Inferior parietal cortex (tissue), 1 donor: ENCODE measurements at regions not wholly inside any gene's neighbourhood (a gene's known extent, or its start where the extent isn't known, plus 50 kb on each side); places are given as distances from the start of the nearest gene placed in this dataset.

Experiments used
- DNase-seq: peaks from one replicate; pipeline ENCODE4 v3.0.0-alpha.2; 2016; ENCODE audit errors: extremely low spot score

DNA sequence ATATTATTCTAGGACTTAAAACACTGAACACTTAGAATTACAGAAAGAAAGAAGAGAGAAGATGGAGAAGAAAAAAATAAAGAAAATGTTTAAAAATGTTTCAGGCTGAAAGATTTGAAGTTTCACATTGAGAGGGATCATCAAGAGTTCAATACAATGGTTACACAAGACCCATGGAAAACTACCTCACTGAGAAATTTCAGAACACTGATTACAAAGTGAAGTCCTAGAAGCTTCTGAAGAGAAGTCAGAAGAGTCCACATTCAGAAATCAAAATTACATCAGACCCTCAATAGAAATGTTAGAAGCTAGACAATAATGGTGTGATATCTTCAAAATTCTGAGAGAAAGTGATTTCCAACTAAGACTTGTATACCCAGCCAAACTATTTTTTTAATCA is 196.1 kb downstream of the MACC1 start:
- no peak for DNase-seq

DNA sequence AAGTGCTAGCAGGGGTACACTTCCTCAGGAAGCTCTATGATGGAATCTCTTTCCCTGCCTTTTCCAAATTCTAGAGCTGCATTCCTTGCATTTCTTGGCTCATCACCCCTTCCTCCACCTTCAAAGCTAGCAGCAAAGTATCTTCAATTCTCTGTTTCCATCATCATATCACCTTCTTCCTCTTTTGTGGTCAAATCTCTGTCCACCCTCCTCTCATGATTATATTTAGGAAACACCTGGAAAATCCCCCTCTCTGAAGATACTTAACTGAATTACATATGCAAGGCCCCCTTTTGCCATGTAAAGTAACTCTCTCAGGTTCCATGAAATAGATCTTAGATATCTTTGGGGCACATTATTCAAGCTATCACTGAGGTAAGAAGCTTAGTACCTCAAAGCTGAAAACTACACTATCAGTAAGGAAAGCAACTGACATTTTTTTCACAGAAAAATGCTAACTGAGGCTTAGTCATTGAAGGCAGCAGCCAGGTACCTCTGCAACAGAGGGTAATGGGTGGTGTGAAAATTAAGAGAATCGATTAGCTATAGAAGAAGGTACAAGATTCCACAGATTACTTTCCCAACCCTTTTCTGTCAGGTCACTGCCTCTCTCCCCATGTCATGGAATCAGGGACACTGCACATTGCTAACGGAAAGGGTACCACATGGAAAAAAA is 197.3 kb downstream of the MACC1 start:
- no peak for DNase-seq

DNA sequence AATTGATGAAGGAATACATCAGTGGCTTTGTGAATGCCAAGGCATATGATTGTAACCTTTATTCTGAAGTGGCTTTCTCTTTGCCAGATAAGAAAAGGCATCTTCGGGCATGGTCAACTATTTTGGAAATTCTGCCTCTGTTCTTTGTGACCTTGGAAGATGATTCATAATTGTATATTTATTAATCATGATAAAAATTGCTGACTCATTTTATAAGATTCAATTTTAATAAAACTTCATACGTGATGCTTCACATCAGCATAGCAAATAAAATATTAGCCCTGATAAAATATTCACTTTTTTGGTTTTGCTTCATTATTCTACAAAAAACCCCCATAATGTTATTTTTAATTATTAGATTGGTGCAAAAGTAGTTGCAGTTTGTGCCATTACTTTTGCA is 200.5 kb downstream of the MACC1 start:
- no peak for DNase-seq

DNA sequence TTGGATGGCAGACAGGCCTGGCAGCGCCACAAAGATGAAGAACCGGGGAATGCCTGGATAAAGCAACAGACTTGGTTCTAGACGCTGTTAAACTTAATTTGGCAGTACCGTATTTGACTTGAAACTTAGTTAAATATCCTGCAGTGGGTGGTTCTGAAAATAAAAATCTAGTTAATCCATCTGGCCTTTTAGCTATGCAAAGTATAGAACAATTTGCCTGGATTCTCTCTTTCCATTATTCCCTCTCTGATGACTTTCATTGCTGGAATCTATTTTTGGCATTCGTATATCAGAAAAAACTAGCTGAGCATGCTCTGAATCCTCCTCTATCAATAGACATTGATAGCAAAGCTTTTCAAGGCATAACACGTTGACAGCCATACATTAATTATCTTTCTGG is 203.6 kb downstream of the MACC1 start:
- no peak for DNase-seq

DNA sequence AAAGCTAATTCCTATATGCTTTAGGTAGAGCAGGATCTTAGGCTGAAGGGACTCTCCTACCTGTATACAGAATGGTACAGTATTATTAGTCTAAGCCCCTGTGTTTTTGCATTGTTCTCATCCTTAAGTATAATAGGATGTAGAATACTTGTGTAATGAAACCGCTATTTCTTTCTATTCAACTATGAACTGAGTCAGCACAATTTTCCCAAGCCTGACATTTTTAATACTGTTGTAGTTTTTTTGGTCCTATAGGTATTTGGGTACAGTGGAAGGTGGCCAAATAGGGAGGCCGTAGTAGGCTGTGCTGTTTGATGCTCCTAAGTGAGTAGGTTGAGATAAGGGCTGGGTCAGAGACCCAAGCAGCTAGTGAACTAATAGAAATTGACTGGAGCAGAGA is 205.1 kb downstream of the MACC1 start:
- no peak for DNase-seq

DNA sequence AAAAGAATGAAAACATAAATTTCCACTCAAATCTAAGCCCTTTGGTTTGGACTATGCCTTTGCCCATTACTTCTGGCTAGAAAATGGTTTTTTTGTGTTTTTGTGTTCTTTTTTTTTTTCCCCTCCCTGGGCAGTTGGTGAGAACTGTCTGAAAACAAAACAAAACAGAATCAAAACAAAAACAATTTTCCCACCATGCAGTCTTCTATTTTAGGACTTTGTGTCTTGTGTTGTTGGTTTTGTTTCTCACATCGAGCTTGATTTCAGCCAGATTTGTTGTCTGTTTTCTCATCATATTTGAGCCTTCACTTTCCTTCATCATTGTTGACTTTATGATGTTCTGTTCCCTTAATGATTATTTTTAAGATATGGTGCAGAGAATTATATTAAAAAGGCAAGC is 206.3 kb downstream of the MACC1 start:
- DNase-seq = no peak

DNA sequence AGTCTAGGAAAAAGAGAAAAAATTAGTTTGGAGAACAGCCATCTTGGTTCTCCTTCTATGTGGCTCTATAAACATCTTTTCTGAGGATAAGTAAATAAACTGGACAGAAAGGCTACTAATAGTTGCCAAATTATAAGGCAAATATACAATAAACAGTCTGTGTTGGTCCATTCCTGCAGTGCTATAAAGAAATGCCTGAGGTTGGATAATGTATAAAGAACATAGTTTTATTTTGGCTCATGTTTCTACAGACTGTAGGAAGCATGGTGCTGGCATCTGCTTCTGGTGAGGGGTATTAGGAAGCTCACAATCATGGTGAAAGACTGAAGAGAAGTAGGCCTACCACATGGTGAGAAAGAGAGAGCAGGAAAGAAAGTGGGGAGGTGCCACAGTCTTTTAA is 209.7 kb downstream of the MACC1 start:
- DNase-seq = no peak

DNA sequence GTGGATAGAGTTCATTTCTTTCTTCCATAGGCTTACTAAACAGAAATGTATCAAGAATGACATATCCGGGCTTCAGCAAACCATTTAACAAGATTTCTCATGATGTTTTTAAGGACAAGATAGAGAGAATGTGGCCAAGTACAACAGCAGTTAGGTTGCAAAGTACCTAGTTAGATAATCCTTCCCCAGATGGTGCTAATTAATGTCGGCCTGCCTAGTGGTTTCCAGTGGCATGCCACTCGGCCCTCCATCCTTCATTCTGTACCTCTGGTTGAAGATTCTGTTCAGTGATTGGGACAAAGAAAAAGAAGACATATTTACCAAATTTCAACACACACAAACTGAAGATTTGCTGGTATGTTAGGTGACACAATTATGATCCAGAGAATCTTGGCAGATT is 212.1 kb downstream of the MACC1 start:
- DNase-seq = no peak

DNA sequence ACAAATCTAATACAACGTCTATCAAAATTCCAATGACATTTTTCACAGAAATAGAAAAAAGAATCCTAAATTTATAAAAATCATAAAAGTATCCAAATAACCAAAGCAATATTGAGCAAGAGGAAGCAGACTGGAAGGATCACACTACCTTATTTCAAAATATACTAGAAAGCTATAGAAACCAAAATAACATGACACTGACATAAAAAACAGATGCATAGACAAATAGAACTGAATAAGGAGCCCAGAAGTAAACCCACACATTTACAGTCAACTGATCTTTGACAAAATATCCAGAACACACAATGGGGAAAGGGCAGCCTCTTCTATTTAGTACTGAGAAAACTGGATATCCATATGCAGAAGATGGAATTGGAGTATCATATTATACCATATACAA is 217.5 kb downstream of the MACC1 start:
- no peak for DNase-seq

DNA sequence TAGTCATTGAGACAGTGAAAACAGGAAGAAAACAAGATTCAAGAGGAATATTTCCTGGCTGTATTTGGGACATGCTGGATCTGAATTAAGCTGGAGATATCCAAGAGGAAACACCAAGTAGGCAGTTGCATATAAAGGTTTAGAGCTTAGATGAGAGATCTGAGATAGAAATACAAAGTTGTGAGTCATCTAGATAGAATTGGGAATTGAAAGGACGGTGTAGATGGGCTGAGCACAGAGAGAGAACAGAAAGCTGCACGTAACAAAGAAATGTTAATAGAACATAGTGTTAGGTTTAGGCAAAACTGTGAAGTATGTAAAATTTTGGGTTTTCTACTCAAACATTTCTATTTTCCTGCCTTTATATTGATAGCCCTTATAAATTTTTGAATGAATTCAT is 218.5 kb upstream of the TMEM196 start:
- no peak for DNase-seq

DNA sequence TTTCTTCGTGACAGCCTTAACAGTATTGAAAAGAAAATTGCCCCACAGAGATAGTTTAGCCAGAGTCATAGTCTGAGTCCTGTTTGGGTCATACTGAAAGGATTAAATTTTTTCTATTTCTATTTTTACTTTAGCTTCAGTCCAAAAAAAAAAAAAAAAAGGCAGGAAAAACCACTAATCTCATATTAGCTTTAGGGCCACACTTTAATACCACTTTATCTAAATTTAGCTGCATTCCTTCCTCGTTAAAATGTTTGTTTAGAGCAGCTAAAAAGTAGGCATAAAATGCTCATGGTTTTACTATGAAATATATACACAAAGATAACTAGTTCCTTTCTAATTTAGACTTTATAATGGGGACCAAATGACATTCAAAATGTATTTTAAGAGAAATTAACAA is 216.5 kb upstream of the TMEM196 start:
- no peak for DNase-seq

DNA sequence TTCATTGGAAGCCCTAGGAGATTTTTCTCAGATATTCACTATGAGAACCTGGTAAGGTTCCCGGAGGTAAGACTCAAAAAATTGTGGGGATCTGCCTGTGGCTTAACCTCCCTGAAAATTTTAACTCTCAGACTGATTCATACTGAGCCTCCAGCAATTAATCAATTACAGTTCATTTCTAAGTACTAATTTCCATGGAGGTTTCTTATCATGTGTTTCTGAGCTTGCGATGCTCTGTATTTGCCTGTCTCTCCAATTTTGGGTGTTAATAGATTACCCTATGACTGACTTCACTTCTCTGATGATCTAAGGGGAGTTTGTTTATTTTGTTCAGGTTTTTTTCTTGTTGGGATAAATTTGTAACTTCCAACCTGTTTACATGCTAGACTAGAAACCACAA is 215.4 kb upstream of the TMEM196 start:
- DNase-seq = no peak

DNA sequence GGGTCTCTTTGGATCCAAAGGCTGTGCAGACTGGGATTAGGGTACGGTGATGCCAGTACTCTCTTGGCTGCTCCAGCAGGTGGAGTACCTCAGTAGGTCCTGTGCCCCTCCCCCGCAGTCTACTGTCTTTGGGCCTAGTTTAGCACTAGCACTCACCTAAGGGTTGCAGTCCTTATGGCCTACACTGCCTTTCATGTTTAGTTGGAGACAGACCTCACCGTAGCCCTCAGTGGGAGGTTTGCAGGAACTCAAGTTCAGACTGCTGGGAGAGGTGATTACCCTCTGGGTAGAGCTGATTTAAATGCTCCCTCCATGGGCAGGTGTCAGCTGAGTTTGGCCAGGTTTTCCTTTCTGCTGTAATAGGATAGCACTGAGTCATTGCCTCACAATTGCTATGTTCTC is 210.8 kb upstream of the TMEM196 start:
- DNase-seq = no peak

DNA sequence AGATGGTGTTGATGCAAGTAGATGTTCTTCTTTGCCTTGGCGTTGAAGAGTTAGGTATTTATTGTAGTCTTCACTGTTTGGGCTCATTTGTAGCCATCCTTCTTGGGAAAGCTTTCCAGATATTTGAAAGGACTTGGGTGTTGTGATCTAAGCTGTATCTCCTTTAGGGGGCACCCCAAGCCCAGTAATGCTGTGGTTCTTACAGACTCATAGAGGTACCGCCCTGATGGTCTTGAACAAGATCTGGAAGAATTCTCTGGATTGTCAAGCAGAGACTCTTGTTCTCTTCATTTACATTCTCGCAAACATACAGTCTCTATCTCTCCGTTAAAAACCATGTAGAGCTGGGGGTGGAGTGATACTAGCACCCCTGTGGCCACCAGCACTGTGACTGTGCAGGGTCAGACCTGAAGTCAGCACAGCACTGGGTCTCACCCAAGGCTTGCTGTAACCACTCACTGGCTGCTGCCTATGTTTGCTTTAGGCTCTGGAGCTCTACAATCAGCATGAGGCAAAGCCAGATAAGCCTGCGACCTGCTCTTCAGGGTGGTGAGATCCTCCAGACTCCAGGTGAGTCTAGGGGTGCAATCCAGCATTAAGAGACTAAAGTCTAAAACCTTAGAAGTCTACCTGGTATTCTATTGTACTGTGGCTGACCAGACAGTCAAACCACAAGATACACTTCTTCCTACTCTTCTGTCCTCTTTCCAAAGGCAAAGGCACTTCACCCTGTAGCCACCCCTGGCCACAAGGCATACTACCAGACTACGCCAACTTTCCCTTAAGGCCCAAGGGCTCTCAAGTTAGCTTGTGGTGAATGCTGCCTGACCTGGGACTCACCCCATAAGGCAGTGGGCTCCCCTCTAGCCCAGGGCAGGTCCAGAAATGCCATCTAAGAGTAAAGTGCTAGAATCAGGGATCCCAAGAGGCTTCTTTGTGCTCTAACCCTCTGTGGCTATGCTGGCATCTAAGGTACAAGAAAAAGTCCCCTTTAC is 209.7 kb upstream of the TMEM196 start:
- DNase-seq = no peak

DNA sequence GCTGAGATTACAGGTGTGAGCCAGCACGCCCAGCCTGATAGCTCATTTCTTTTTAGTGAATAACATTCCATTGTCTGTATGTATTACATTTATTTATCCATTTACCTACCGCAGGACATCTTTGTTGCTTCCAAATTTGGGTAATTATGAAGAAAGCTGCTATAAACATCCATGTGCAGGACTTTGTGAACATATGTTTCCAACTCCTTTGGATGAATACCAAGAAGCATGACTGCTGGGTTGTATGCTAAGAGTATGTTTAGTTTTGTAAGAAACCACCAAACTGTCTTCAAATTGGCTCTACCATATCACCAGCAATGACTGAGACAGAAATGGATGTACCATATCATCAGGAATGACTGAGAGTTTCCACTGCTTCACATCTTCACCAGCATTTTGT is 200.2 kb upstream of the TMEM196 start:
- DNase-seq = no peak

DNA sequence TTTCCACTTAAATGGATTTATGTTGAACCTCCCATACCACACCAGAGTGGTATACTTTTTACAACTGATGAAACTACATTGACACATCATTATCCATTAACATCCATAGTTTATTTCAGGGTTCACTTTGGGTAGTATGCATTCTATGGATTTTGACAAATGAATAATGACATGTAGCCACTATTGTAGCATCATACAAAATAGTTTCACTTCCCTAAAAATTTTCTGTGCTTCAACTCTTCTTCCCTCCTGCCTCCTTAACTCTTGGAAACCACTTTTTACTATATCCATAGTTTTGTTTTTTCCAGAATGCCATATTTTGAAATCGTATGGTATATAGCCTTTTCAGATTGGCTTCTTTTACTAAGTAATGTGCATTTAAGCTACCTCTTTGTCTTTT is 199.5 kb upstream of the TMEM196 start:
- DNase-seq = no peak

DNA sequence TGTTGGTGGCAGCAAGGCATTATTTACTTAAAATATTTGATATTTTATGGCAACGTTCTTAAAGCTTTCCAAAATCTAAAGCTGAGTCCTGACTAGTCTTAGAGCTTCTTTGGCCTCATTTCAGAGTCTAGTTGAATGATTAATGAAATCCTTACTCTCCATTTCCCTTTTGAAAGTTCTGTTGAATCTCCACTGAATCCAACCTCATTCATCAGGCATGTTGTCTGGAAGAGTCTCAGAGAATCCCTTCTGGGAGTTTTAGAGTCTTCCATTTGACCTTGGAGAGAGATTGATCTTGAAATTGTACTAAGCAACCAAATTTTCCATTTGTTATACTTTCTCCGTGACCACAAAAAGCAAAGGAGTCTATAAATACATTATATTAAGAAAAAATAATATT is 198.5 kb upstream of the TMEM196 start:
- no peak for DNase-seq

DNA sequence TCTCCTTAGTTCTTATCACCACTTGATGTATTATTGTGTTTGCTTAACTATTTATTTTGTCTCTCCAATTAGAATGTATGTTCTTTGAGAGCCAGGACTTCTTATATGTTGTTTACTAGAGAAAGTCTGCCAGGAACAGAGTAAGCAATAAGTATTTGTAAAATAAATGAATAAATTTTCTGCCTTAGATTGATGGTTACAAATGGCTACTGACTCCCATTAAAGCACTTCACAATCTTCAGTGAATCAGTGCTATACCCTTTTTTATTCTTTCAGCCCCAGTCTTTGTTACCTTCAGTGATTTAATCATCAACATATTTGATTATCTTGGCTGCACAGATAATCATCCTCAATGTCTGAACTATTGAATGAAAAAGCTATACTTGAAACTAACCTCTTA is 197.1 kb upstream of the TMEM196 start:
- no peak for DNase-seq

DNA sequence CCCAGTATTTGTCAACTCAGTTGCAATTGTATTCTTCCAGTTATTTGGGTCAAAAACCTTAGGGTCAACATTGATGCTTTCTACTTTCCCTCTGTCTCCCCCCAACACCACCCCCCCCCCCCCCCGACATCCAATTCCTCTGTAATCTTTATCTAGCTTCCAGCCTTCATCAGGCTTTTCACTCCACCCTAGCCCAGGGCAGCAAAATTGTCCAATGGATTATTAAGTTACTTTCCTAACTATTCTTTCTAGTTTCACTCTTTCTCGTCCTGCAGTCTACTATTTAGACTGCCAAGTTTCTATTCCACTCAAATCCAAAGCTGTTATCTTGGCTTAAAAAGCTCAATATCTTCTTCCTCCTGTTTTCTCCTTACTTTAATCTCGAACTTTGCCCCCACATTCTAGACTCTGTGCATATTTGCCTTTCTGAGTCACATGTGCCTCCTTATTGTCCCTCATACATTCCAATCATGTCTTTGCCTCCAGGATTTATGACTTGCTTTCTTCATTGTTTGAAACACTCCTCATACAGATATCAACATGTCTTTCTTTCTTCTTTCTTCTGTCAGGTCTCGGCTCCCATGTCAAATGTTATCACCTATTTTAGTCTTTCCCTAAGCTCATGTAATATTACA is 196.6 kb upstream of the TMEM196 start:
- DNase-seq = no peak

DNA sequence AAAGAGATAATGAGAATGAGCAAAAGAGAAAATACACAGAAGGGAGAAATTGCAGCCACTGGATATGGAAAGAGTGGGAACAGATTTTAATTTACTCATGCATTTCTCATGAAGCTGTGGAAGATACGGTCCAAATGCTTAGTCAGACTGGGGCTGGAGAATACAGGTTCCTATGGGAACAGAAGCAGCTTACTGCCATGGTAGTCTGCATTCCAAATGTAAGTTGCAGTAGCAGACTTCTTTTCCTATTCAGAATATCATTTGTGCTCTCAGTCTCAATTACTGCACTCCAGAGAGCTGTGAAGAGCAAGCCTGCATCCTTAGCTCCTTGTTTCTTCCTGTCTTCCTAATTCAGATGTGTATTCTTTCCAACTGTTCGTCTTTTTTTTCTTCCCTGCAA is 190.8 kb upstream of the TMEM196 start:
- DNase-seq = peak; percentile 27

DNA sequence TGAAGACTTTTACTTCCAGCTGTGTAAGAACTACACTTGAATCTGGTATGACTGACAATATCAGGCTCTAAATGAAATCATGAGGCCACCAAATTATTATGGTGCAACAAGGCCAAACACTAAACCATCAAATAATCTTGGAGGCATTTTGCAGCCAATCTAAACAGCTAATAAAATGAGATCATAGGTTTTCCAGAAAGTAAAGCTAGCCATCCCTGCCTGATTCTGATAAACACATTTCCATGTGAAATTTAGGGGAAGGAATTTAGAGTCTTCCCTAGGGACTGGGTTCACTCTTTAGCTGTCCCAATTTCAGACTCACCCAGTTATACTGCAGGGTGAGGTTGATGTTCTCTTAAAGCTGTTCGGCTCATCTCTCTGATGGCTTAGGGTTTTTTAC is 190.3 kb upstream of the TMEM196 start:
- no peak for DNase-seq

DNA sequence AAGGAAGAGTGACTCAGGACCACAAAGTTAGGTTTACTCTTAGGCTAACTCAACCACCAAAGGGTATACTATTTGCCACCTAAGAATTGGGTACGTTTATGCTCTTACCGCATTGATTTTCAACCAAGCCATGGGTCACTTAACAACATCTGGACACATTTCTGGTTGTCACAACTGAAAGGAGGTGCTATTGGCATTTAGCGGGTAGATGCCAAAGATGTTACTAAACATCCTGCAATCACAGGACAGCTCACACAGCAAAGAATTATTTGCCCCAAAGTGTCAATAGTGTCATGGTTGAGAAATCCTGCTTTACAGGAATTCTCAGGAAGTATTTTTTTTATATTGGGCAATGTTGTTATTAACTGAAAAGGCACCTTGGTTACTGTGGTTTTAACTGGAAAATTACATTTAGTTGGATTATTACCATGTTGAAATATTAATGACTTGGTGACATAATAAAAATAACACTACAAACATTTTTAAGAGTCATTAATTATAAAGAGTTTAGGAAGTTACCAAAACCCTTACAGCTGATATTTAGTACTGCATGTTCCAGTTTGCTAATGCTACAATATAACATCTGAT is 185.0 kb upstream of the TMEM196 start:
- no peak for DNase-seq
